Upper lobe of left lung (tissue), 4 donors: ENCODE measurements at regions not wholly inside any gene's neighbourhood (a gene's known extent, or its start where the extent isn't known, plus 50 kb on each side); places are given as distances from the start of the nearest gene placed in this dataset.

Experiments used
- CTCF ChIP-seq, 6 experiments: fragments of 450-650 bp in 4 of 6; fragments of 200-600 bp in 2 of 6; sonication (generic) in 2 of 6; IDR thresholded peaks; one replicate each; pipeline ENCODE4 v1.5.1; 2016 to 2019; ENCODE audit warnings: antibody characterized with exemption in 6 of 6
- POLR2A ChIP-seq, 4 donors: fragments of 450-650 bp; IDR thresholded peaks; one replicate each; pipeline ENCODE4 v1.5.1; 2016 to 2017; ENCODE audit warnings: antibody characterized with exemption in 4 of 4, mild to moderate bottlenecking in 2 of 4

DNA sequence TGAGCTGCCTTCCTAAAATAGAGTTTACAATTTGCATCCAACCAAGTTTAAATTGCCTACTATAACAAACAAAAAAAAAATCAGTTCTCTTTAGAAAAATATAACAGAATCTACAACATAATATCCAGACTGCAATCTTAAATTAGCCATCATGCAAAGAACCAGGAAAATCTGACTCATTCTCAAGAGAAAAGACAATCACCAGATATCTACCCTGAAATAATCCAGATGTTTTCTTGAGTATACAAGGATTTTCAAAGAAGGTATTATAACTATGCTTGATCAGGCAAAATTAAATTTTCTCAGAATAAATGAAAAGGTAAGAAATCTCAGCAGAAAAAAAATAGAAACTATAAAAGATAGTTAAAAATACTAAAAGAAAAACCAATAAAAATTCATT lies 115.6 kb downstream of the CCER1 start:
- TF ChIP-seq CTCF (IDR thresholded peaks at IDR 0.05) (no peak), POLR2A (IDR thresholded peaks at IDR 0.05) (no peak)
